HG03159 (cell line): ENCODE measurements at regions not wholly inside any gene's neighbourhood (a gene's known extent, or its start where the extent isn't known, plus 50 kb on each side); places are given as distances from the start of the nearest gene placed in this dataset.
"Not testable (repeated sequence)": the region's sequence is repeated elsewhere in the genome, so short reads cannot be mapped to it uniquely, and the experiment has no call there.

ENCODE experiments used
- ATAC-seq: cut with Tn5 transposase; IDR thresholded peaks from one replicate; pipeline ENCODE4 v1.9.1; 2021; ENCODE audit warnings: mild to moderate bottlenecking, moderate library complexity; ENCODE audit not compliant: unreplicated experiment

GRCh38 chr7:66502230-66503035 lies 126.2 kb upstream of the KCTD7 start:
- no peak for ATAC-seq

DNA sequence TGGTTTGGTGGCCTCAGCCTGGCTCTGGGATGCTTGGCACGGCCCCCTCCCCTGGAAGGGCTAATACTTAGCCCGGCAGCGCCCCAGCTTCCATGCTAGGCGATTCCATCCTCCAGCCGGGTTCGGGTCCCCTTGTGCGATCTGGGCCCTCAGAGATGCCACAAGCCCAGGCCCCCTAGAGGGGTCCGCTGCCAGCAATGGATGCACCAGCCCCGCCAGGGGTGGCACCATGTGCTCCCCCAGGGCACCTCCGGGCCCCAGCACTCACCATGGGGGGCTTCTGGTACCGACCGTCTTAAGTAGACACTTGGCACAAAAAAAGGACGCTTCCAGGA lies 125.7 kb upstream of the KCTD7 start:
- no peak for ATAC-seq

GRCh38 chr7:66503551-66504031 lies 125.1 kb upstream of the KCTD7 start:
- ATAC-seq: no peak

GRCh38 chr7:66504131-66504530 lies 124.5 kb upstream of the KCTD7 start:
- ATAC-seq: no peak

GRCh38 chr7:66505009-66505408 lies 123.7 kb upstream of the KCTD7 start:
- ATAC-seq: no peak

GRCh38 chr7:66505531-66506451 lies 122.9 kb upstream of the KCTD7 start:
- ATAC-seq: no peak

DNA sequence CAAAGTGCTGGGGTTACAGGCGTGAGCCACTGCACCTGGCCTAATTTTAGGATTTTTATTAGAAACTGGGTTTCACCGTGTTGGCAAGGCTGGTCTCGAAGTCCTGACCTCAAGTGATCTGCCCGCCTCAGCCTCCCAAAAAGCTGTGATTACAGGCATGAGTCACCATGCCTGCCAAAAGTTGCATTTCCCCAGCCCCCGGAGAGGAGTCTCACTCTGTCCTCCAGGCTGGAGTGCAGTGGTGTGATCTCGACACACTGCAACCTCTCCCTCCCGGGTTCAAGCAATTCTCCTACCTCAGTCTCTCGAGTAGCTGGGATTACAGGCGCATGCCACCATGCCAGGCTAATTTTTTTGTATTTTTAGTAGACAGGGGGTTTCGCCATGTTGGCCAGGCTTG lies 122.0 kb upstream of the KCTD7 start:
- ATAC-seq: not testable (repeated sequence)

DNA sequence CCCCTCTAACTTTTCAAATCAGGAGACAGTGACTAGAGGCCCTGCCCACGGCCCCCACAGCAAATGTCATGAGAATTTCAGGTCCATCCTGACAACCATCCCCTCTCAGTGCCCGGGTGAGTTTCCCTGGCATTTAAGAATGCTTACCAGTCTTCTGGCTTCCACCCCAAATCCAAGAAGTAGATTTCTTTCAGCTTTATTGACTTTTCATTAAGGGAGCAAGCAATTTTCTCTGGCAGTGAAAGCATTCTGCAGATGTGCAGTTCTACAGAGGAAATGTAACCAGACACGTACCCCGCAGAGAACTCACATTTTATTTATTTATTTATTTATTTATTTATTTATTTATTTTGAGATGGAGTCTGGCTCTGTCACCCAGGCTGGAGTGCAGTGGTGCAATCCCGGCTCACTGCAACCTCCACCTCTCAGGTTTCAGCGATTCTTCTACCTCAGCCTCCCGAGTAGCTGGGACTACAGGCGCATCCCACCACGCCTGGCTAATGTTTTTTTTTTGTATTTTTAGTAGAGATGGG lies 120.9 kb upstream of the KCTD7 start:
- no peak for ATAC-seq

DNA sequence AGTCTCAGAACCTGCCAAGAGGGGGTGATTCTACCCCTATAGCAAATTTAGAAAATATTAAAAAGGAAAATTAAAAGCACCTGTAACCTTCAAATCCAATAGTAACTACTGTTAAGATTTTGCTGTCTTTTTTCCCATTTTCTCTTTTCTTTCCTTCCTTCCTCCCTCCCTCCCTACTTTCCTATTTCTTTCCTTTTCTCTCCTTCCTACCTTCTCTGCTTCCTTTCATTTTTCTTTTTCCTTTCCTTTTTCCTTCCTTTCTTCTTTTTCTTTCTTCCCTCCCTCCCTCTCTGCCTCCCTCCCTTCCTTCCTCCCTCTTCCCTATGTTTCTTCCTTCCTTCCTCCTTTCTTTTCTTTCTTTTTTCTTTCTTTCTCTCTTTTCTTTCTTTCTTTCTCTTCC lies 120.2 kb upstream of the KCTD7 start:
- ATAC-seq: no peak

DNA sequence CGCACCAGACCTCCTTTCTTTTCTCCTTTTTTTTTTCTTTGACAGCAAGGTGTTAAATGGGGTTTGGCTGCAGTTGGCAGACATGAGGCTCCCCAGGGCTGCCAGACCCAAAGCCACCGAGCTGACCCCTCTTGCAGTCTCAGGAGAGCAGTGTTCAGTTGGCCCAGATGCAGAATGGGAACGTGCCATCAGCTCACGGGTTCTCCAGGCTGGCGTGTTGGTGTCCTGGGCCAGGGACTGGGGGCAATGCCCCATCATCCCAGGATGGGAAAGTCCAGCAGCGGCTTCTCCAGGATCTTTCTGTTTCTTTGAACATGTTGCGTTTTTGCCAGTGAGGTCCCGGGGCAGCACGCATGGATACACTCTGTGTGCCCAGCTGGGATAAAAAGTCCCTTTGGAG lies 114.6 kb upstream of the KCTD7 start:
- no peak for ATAC-seq

DNA sequence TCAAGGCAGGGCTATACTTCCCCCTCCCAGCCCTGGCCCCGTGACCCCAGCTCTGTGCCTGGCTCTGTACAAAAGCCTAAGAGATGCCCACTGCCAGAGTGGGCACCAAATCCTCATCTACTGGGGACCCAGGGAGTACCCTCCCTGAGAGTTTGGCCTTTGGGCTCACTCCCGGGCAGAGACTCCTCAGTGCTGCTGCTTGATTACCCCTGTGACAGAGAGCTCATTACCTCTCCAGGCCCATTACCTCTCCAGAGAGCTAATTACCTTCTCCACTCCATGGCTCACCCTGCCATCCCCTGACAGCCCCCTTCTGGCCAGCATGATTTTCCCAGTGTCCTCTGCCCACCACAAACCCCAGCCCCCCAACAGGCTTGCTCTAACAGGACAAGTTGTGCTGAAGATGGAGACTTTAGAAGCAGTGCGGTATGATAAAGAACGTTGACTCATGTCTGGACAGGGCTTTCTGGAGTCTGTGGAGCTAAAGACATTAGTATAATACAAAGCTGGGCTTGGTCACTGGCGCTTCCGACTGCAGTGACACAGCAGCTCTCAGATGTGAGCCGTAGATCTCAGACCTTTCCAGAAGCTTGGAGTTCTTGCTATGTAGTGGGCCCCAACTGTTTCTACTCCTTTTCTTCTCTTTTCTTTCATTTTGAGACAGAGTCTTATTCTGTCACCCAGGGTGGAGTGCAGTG lies 111.3 kb upstream of the KCTD7 start:
- ATAC-seq: no peak

DNA sequence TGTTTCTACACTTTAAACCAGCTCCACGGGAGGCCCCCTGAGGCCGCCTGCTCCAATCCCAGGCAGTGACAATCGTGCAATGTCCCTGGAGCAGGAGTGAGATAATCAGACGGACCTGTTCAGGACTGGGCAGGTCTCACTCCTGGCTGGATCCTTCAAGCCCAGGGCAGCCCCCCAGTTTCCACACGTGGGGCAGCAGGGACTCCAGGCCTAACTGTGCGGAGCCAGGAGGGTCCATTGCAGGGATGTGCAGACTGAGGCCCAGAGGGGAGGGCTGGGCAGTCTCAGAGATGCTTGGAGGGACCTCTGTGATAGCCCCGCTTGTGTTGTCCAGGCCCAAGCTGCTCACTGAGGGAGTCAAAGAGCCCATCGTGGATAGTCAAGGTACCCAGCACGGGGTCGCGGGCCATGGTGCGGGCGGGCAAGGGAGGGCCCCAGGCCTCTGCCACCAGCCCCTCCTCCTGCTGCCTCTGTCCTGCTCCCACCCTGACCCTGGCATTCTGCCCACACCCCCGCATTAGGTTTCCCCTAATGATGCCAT lies 110.5 kb upstream of the KCTD7 start:
- ATAC-seq: no peak

- no peak for ATAC-seq
Observed at GRCh38 chr7:66521675-66522074, 107.0 kb upstream of the KCTD7 start.

GRCh38 chr7:66522518-66522917 lies 106.2 kb upstream of the KCTD7 start:
- no peak for ATAC-seq

GRCh38 chr7:66523409-66523808 lies 105.3 kb upstream of the KCTD7 start:
- no peak for ATAC-seq

- no peak for ATAC-seq
Observed at GRCh38 chr7:66524738-66525137, 103.9 kb upstream of the KCTD7 start.

- ATAC-seq: not testable (repeated sequence)
Observed at GRCh38 chr7:66526782-66527181, 101.9 kb upstream of the KCTD7 start.

GRCh38 chr7:66528652-66529051 lies 100.0 kb upstream of the KCTD7 start:
- no peak for ATAC-seq

GRCh38 chr7:66529883-66530610 lies 98.6 kb upstream of the KCTD7 start:
- ATAC-seq: no peak
